GM12878 (cell line): ENCODE measurements at regions not wholly inside any gene's neighbourhood (a gene's known extent, or its start where the extent isn't known, plus 50 kb on each side); places are given as distances from the start of the nearest gene placed in this dataset.

Experiments used
- ATAC-seq: fragments of 200-7000 bp; cut with Tn5 transposase; 3 replicates; pipeline ENCODE4 v1.9.1; 2020; ENCODE audit warnings: mild to moderate bottlenecking, moderate library complexity
- BruUV-seq: library from RNA; stranded (reverse); fragments of 400-500 nt; replicated peaks from 2 replicates; lab custom pipeline; 2021; lab: Mats Ljungman, UMichigan
- CTCF ChIA-PET: fragments of 300-600 bp; sonication (Branson Sonifier 250); formaldehyde crosslinking; extraction: SDS; loops from one replicate; lab custom pipeline; 2021; ENCODE audit warnings: inconsistent platforms; lab: Yijun Ruan, JAX
- POLR2A ChIA-PET: fragments of 350-600 bp; formaldehyde crosslinking; extraction: SDS; loops from one replicate; lab custom pipeline; 2021; ENCODE audit warnings: inconsistent platforms; lab: Charles Lee
- RAD21 ChIA-PET: fragments of 300-600 bp; sonication (Branson Sonifier 250); formaldehyde crosslinking; loops from one replicate; lab custom pipeline; 2023; ENCODE audit warnings: antibody characterized with exemption; ENCODE audit not compliant: unreplicated experiment; lab: Charles Lee
- SMC1A ChIA-PET: fragments of 300-600 bp; sonication (Branson Sonifier 250); formaldehyde crosslinking; loops from one replicate; lab custom pipeline; 2023; ENCODE audit not compliant: unreplicated experiment, uncharacterized antibody; lab: Charles Lee
- DNase-seq: peaks from one replicate; pipeline ENCODE4 v3.0.0-alpha.2; 2011; ENCODE audit warnings: low read depth, low spot score
- FAIRE-seq: peaks from 3 replicates; lab custom pipeline; 2011; peaks lifted over from hg19 to GRCh38; lab: Jason Lieb, UNC
- H2AFZ ChIP-seq: 2 replicates; pipeline ENCODE4 v1.6.0; 2011; ENCODE audit warnings: low read depth, low read length, control low read depth; ENCODE audit not compliant: control insufficient read depth
- H3K27ac ChIP-seq: 2 replicates; pipeline ENCODE4 v1.5.1; 2011; ENCODE audit warnings: control low read depth; ENCODE audit not compliant: control insufficient read depth, insufficient read depth
- H3K27me3 ChIP-seq, 2 experiments: replicated peaks in 1 of 2; 2 replicates each; pipeline versions ENCODE4 v1.6.0 to v1.6.1; 2011; ENCODE audit warnings: low read length in 1 of 2; ENCODE audit not compliant: control insufficient read depth in 2 of 2, insufficient read depth in 2 of 2
- H3K36me3 ChIP-seq, 2 experiments: 2 replicates each; pipeline ENCODE4 v1.5.1; 2011; ENCODE audit warnings: low read length in 1 of 2; ENCODE audit not compliant: control insufficient read depth in 2 of 2, insufficient read depth in 2 of 2
- H3K4me1 ChIP-seq: 2 replicates; pipeline ENCODE4 v1.6.1; 2011; ENCODE audit warnings: mild to moderate bottlenecking, low read length, moderate library complexity, mixed read lengths; ENCODE audit not compliant: control insufficient read depth, insufficient read depth
- H3K4me2 ChIP-seq: 2 replicates; pipeline ENCODE4 v1.6.0; 2011; ENCODE audit warnings: control low read depth; ENCODE audit not compliant: control insufficient read depth, insufficient read depth
- H3K4me3 ChIP-seq: fragments of 200-600 bp; sonication (generic); 2 replicates; pipeline ENCODE4 v1.5.1; 2016
- H3K79me2 ChIP-seq: 2 replicates; pipeline ENCODE4 v1.6.0; 2011; ENCODE audit warnings: low read length; ENCODE audit not compliant: control insufficient read depth, insufficient read depth
- H3K9ac ChIP-seq: 2 replicates; pipeline ENCODE4 v1.8.0; 2011; ENCODE audit warnings: low read length, control low read depth, mixed read lengths; ENCODE audit not compliant: control insufficient read depth, insufficient read depth
- H3K9me3 ChIP-seq: replicated peaks from 3 replicates; pipeline ENCODE4 v1.5.1; 2011; ENCODE audit warnings: mild to moderate bottlenecking, low read length; ENCODE audit not compliant: control insufficient read depth, insufficient read depth
- H4K20me1 ChIP-seq: 2 replicates; pipeline ENCODE4 v1.6.0; 2011; ENCODE audit not compliant: control insufficient read depth, insufficient read depth
- BHLHE40 ChIP-seq, 2 experiments: fragments of 450-650 bp in 1 of 2; IDR thresholded peaks; 2 replicates each; pipeline ENCODE4 v1.6.1; 2011 to 2017; ENCODE audit warnings: low read depth in 2 of 2, borderline replicate concordance in 1 of 2, improper control_type of control experiment in 1 of 2, low read length in 1 of 2, mild to moderate bottlenecking in 1 of 2
- BRCA1 ChIP-seq: IDR thresholded peaks from 2 replicates; pipeline ENCODE4 v1.6.1; 2011; ENCODE audit warnings: low read depth, low read length, improper control_type of control experiment
- CBX5 ChIP-seq: sonication (generic); IDR thresholded peaks from 2 replicates; pipeline ENCODE4 v1.6.1; 2016; ENCODE audit warnings: low read depth, moderate library complexity, mild to moderate bottlenecking, inconsistent platforms
- GATAD2B ChIP-seq: fragments of 450-650 bp; conservative IDR thresholded peaks from 2 replicates; pipeline ENCODE4 v1.6.1; 2017; ENCODE audit warnings: low read depth, mild to moderate bottlenecking, moderate library complexity
- HDGF ChIP-seq: fragments of 450-650 bp; IDR thresholded peaks from 2 replicates; pipeline ENCODE4 v1.6.1; 2016; ENCODE audit warnings: antibody characterized with exemption
- KAT2A ChIP-seq: conservative IDR thresholded peaks from 2 replicates; pipeline ENCODE4 v1.6.1; 2011; ENCODE audit warnings: low read depth, low read length; ENCODE audit not compliant: control insufficient read depth
- KLF5 ChIP-seq: fragments of 450-650 bp; IDR thresholded peaks from 2 replicates; pipeline ENCODE4 v1.6.1; 2014; ENCODE audit warnings: mild to moderate bottlenecking; ENCODE audit not compliant: partially characterized antibody
- MTA3 ChIP-seq: IDR thresholded peaks from 2 replicates; pipeline ENCODE4 v1.6.1; 2012; ENCODE audit warnings: low read length, inconsistent platforms, borderline replicate concordance
- PAX8 ChIP-seq: fragments of 450-650 bp; IDR thresholded peaks from 2 replicates; pipeline ENCODE4 v1.6.1; 2017; ENCODE audit warnings: mild to moderate bottlenecking, moderate library complexity
- SREBF1 ChIP-seq: IDR thresholded peaks from 2 replicates; pipeline ENCODE4 v1.6.1; 2012; ENCODE audit warnings: mild to moderate bottlenecking, low read length
- TBL1XR1 ChIP-seq: IDR thresholded peaks from 2 replicates; pipeline ENCODE4 v1.6.1; 2012; ENCODE audit warnings: low read depth, low read length, improper control_type of control experiment
- YBX1 ChIP-seq: fragments of 450-650 bp; IDR thresholded peaks from 2 replicates; pipeline ENCODE4 v1.6.1; 2016; ENCODE audit warnings: antibody characterized with exemption
- ZBTB33 ChIP-seq: fragments of 450-650 bp; IDR thresholded peaks from 2 replicates; pipeline ENCODE4 v1.6.1; 2017; ENCODE audit warnings: mild to moderate bottlenecking
- ZNF274 ChIP-seq: IDR thresholded peaks from one replicate; pipeline ENCODE4 v1.8.0; 2011; ENCODE audit not compliant: insufficient read length, insufficient read depth
- WGBS: methylation state at CpG from one replicate; pipeline ENCODE4 v1.1.6; 2016; ENCODE audit warnings: low lambda C conversion rate; ENCODE audit not compliant: insufficient replicate concordance, insufficient coverage; ENCODE audit errors: missing lambda C conversion rate; 5-methylcytosine and 5-hydroxymethylcytosine counted together
- in situ Hi-C: fragments of 300-500 bp; cut with MboI; formaldehyde crosslinking; loops from 9 replicates; pipeline ENCODE4 v1.14.3; 2018; ENCODE audit warnings: mixed read lengths
- intact Hi-C: fragments of 100-400 bp; cut with micrococcal nuclease; formaldehyde crosslinking; loops from one replicate; pipeline ENCODE4 v1.14.2; 2022; ENCODE audit not compliant: unreplicated experiment
- TF ChIP-seq, protein P1 (sequence below): IDR thresholded peaks from 2 replicates; pipeline ENCODE4 v1.6.1; 2011; ENCODE audit warnings: low read depth, mild to moderate bottlenecking, low read length, moderate library complexity, borderline replicate concordance; ENCODE audit errors: extremely low read depth
- TF ChIP-seq, protein P2 (sequence below): fragments of 450-650 bp; IDR thresholded peaks from 2 replicates; pipeline ENCODE4 v1.6.1; 2017; ENCODE audit warnings: borderline replicate concordance
- TF ChIP-seq, protein P3 (sequence below): IDR thresholded peaks from 2 replicates; pipeline ENCODE4 v1.6.1; 2012; ENCODE audit warnings: low read depth, low read length, improper control_type of control experiment
- TF ChIP-seq, protein P4 (sequence below): fragments of 450-650 bp; IDR thresholded peaks from 2 replicates; pipeline ENCODE4 v1.6.1; 2017; ENCODE audit warnings: antibody characterized with exemption, mild to moderate bottlenecking, moderate library complexity

GRCh38 chr22:48045369-48045768, 1282.9 kb downstream of the TBC1D22A start:
- no peak overlapping the region; the same call in 1 of the 2 replicates for H3K9ac ChIP-seq
- BruUV-seq: no TSS peak
- 7% methylated on average over 4 of the region's 4 CpGs for WGBS
- FAIRE-seq (peak; percentile 94), ATAC-seq (peak; percentile 94), DNase-seq (peak; percentile 64)
- peak overlapping the region; percentile 78 for H3K4me2 ChIP-seq
- POLR2A ChIA-PET: interaction anchor here (0.7 kb wide), 1 partner anchor 28 kb away, joined by 3 read pairs; no protein-coding TSS in a partner anchor
- RAD21 ChIA-PET: no interaction called here
- H2AFZ ChIP-seq: no peak overlapping the region; the same call in 1 of the 2 replicates
- H3K4me1 ChIP-seq: peaks cover 16% of the 10 kb centered on the region
- in situ Hi-C loops (no loop called here), intact Hi-C loops (loop anchor here (1.0 kb wide), 1 partner anchor 53 kb away; no protein-coding TSS in a partner anchor)
- SMC1A ChIA-PET: interaction anchor here (1.7 kb wide), 1 partner anchor 54 kb away, joined by 4 read pairs; no protein-coding TSS in a partner anchor
- peak overlapping the region; percentile 18; the same call in 1 of the 2 replicates for H3K27ac ChIP-seq
- H4K20me1 ChIP-seq: no peaks in the 10 kb centered on the region
- H3K79me2 ChIP-seq: no peaks in the 10 kb centered on the region
- H3K36me3 ChIP-seq: no peaks in the 10 kb centered on the region
- H3K4me3 ChIP-seq: no peak overlapping the region
- H3K27me3 ChIP-seq: no peaks in the 10 kb centered on the region
- no peaks in the 10 kb centered on the region for H3K9me3 ChIP-seq
- CTCF ChIA-PET: no interaction called here
- no peak for TF ChIP-seq YBX1
- TF ChIP-seq, protein P1, sequence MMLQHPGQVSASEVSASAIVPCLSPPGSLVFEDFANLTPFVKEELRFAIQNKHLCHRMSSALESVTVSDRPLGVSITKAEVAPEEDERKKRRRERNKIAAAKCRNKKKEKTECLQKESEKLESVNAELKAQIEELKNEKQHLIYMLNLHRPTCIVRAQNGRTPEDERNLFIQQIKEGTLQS: no peak
- TF ChIP-seq, protein P2, sequence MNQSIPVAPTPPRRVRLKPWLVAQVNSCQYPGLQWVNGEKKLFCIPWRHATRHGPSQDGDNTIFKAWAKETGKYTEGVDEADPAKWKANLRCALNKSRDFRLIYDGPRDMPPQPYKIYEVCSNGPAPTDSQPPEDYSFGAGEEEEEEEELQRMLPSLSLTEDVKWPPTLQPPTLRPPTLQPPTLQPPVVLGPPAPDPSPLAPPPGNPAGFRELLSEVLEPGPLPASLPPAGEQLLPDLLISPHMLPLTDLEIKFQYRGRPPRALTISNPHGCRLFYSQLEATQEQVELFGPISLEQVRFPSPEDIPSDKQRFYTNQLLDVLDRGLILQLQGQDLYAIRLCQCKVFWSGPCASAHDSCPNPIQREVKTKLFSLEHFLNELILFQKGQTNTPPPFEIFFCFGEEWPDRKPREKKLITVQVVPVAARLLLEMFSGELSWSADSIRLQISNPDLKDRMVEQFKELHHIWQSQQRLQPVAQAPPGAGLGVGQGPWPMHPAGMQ: no peak
- TF ChIP-seq ZNF274: no peak
- no peak for TF ChIP-seq GATAD2B
- no peak for TF ChIP-seq ZBTB33
- TF ChIP-seq BRCA1: no peak
- TF ChIP-seq, protein P3, sequence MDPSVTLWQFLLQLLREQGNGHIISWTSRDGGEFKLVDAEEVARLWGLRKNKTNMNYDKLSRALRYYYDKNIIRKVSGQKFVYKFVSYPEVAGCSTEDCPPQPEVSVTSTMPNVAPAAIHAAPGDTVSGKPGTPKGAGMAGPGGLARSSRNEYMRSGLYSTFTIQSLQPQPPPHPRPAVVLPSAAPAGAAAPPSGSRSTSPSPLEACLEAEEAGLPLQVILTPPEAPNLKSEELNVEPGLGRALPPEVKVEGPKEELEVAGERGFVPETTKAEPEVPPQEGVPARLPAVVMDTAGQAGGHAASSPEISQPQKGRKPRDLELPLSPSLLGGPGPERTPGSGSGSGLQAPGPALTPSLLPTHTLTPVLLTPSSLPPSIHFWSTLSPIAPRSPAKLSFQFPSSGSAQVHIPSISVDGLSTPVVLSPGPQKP: no peak
- 0 out of 2 replicates have a peak, but pooled peaks have one; percentile 27 for TF ChIP-seq CBX5
- TF ChIP-seq TBL1XR1: peak; percentile 52; the same call in 1 of the 2 replicates
- no peak for TF ChIP-seq SREBF1
- no peak for TF ChIP-seq HDGF
- TF ChIP-seq MTA3: no peak
- TF ChIP-seq KLF5: no peak
- peak in 1 of 2 experiments; percentile 38; a peak in 2 of 4 replicates for TF ChIP-seq BHLHE40 (IDR thresholded peaks at IDR 0.05; ENCODE audit: borderline replicate concordance in 1 of 2, low read depth in 2 of 2, low read length in 1 of 2)
- TF ChIP-seq KAT2A: no peak
- TF ChIP-seq, protein P4, sequence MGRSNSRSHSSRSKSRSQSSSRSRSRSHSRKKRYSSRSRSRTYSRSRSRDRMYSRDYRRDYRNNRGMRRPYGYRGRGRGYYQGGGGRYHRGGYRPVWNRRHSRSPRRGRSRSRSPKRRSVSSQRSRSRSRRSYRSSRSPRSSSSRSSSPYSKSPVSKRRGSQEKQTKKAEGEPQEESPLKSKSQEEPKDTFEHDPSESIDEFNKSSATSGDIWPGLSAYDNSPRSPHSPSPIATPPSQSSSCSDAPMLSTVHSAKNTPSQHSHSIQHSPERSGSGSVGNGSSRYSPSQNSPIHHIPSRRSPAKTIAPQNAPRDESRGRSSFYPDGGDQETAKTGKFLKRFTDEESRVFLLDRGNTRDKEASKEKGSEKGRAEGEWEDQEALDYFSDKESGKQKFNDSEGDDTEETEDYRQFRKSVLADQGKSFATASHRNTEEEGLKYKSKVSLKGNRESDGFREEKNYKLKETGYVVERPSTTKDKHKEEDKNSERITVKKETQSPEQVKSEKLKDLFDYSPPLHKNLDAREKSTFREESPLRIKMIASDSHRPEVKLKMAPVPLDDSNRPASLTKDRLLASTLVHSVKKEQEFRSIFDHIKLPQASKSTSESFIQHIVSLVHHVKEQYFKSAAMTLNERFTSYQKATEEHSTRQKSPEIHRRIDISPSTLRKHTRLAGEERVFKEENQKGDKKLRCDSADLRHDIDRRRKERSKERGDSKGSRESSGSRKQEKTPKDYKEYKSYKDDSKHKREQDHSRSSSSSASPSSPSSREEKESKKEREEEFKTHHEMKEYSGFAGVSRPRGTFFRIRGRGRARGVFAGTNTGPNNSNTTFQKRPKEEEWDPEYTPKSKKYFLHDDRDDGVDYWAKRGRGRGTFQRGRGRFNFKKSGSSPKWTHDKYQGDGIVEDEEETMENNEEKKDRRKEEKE: no peak
- TF ChIP-seq PAX8: no peak
